HT-29 (cell line): ENCODE measurements at regions not wholly inside any gene's neighbourhood (a gene's known extent, or its start where the extent isn't known, plus 50 kb on each side); places are given as distances from the start of the nearest gene placed in this dataset.
"Not testable (repeated sequence)": the region's sequence is repeated elsewhere in the genome, so short reads cannot be mapped to it uniquely, and the experiment has no call there.

Experiments
- DNase-seq: peaks from one replicate; pipeline ENCODE4 v3.0.0-alpha.2; 2015; ENCODE audit warnings: low spot score

- no peak for DNase-seq
Measured at GRCh38 chr1:82106672-82107071, 305.9 kb downstream of the ADGRL2 start.

GRCh38 chr1:82099170-82099569 lies 298.4 kb downstream of the ADGRL2 start:
- DNase-seq: no peak

DNA sequence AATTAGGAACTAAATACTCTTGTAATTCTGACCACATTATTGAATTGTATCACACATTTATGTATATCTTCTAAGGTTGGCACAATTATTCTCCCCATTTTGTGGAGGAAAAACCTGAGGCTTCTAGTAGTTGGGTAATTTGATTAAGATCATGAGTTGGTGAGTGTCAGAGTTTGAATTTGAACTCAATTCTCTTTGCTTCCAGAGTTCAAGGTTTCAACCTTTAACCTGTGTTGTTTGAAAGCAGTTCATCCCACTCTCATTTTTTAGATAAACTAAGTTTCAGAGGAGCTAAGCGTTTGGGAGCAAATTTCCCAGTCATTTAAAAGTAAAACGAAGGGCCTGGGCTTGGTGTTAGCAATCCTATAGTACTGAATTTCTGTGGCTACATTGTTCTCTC lies 293.4 kb downstream of the ADGRL2 start:
- DNase-seq: no peak

DNA sequence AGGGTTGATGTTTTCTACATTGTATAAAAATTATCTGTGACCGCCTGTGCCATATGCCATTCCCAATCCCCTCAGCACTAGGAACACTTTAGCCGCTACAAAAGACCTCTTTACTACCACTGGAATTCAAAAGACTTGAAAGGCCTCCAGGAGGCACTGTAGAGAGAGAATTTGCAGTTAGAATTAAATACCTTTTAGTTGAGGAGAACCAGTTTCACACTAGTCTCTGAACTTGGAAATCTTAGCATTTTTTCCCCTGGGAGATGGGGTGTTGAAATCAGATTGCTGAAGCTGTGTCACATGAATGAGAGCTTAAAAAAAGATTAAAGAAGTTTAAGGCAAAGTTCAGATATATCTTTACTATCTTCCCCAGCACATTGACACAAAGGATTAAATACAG lies 291.0 kb downstream of the ADGRL2 start:
- DNase-seq: no peak

- DNase-seq: no peak
Measured at GRCh38 chr1:82091265-82091664, 290.5 kb downstream of the ADGRL2 start.

GRCh38 chr1:82090104-82090503 lies 289.4 kb downstream of the ADGRL2 start:
- peak; percentile 23 for DNase-seq

GRCh38 chr1:82086739-82087138 lies 286.0 kb downstream of the ADGRL2 start:
- no peak for DNase-seq

DNA sequence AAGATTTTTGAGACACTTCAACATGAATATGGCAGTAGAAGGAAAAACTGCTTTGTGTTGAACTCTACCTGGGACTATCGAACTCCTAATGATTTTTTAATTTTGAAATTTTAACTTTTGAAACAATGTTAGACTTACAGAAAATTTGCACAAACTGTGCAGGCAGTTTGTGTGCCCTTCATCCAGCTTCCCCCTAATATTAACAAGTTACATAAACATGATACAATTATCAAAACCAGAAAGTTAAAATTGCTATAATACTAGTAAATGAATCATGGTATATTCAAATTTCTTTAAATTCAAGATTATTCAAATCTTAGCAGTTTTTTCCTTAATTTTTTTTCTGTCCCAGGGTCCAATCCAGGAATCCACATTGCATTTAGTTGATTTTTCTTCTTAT lies 278.9 kb downstream of the ADGRL2 start:
- no peak for DNase-seq

DNA sequence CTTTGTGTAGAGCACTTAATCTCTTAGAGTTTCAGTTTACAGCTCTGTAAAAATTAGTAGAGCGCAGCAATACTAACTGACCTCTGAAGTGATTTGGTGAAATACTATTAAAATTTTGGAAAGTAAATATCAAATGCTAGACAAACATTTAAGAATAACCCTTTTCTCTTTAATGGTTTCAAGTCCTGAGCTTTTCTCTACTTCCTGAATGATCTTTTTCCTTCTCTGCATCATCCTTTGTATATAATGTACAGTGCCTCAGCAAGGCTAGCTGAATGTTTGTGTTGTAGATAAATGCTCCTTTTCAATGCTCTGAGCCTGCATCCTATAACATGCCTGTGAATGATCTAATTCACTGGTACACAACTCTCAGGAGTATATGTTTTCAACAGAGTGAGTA lies 272.9 kb downstream of the ADGRL2 start:
- no peak for DNase-seq

DNA sequence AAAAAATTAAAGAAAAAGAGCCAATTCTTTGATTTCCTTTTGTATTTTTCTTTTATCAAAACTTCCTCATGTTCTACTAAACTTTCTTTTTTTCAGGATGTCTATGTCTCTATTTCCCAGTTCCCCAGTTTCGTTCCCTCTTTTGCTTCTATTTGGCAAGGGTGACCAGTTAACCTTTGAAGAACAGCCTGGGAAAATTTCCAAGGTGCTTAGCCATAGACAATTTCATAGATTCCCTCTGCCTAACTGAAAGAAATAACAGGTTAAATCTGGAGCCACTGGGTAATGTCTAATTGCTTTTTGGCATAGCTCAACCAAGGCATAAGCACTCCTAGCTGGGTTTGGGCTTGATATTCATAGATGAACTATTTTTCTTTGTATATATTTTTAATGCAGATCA lies 272.3 kb downstream of the ADGRL2 start:
- DNase-seq: no peak

GRCh38 chr1:82065916-82066315 lies 265.2 kb downstream of the ADGRL2 start:
- DNase-seq: no peak

DNA sequence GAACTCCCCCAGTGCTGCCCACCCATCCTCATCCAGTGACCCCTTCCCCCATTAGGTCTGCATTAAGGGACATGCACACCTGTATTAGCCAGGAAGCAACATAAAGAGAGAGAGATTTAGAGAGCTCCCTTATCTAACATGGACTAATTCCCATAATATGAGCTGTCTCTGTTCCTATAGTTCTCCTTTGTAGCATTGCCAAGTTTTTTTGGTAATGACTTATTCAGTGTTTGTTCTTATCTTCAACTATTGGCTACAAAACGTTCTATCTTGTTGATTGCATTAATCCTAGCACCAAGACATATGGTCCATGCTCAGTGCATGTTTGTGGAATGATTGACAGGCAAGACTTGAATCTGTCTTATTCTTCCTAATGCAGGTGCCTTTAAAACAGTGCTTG lies 264.0 kb downstream of the ADGRL2 start:
- DNase-seq: no peak

- DNase-seq: no peak
Measured at GRCh38 chr1:82062206-82062605, 261.5 kb downstream of the ADGRL2 start.

GRCh38 chr1:82059959-82060358 lies 259.2 kb downstream of the ADGRL2 start:
- no peak for DNase-seq

DNA sequence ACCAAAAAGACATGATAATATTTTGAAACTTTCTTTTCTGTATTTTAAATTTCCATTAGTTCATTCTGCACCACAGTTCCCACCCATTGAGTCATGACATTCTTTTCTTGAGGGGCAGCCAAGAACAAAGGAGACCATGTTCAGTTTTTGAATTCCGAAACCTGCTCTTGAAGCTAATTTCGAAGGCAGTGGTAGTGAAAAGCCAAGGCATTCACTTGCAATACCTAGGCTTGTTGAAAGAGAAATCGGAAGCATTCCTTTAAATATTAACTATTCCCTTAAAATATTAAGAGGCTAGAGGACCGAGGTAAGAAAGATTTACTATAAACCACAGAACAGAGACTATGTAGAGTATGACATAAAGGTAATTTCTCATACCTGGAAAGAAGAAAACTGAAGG lies 256.3 kb downstream of the ADGRL2 start:
- DNase-seq: no peak

GRCh38 chr1:82055375-82055774 lies 254.6 kb downstream of the ADGRL2 start:
- not testable (repeated sequence) for DNase-seq

DNA sequence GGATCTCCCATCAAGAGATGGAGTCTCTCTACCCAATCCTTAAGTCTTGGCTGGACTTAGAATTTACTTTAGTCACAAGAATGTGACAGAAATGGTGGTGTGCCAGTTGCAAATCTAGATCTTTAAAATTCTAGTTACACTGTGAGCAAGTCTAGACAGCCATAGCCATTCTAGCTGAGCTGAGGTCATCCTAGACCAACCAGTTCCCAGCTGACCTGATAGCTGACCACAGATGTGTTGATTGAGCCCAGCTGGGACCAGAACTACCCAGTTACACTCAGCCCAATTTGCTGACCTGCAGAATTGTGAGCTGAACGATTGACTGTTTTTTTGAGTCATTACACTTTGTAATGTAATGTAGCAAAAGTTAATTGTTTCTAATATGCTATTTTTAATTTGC lies 251.8 kb downstream of the ADGRL2 start:
- no peak for DNase-seq

DNA sequence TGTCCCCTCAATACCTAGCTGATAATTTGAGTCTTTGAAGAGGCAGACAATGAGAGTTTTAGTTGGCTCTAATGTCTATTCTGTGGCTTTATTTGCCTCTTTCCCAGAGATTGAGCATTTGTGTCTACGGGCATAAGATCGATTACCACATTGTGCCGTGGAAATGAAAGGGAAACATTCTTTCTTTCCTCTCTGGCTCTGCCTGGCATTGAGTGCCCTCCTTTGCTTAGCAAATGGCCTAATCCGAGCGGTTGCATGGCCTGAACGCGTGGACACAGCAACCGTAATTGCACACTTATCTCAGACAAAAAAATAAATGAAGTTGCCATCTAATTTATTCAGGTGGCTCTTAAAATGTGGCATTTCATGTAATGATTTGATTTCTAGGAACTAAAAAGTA lies 247.9 kb downstream of the ADGRL2 start:
- no peak for DNase-seq

- no peak for DNase-seq
Measured at GRCh38 chr1:82045221-82045620, 244.5 kb downstream of the ADGRL2 start.

- DNase-seq: no peak
Measured at GRCh38 chr1:82044536-82044935, 243.8 kb downstream of the ADGRL2 start.

GRCh38 chr1:82044111-82044510 lies 243.4 kb downstream of the ADGRL2 start:
- DNase-seq: no peak

DNA sequence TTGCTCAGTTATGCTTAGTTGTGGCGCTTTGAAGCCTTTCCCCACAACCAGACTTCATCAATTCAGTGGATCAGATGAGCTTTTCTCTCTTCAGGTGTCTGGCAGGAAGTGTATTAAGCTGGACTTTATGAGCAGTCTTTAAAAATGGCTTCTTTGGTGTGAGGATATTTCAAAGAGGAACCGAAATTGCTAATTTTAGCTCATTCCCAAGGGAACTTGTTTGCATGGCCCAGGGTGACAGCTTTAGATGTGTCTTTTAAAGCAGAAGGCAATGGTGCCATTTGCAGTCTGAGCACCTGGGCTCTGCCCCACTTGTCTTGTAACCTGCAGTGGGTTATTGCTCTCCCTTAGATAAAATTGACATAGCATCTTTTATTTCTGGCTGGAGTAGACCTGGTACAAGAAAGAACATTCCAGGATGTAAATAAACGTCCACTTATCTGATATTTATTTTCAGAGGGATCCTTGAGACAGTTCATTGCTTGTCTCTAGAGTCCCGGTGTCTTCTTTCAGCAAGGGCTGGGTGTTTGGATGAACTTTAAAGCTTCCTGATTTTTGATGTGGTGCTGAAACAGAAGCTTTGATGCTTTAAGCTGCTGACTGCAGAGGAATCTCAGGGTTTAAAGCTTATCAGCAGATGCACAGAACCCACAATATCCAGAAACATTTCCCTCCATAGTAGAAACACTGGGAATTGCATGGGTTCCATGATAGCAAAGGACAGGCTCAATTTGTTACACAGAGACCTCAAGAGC lies 241.7 kb downstream of the ADGRL2 start:
- no peak for DNase-seq
